IMR-90 (cell line): ENCODE measurements at regions not wholly inside any gene's neighbourhood (a gene's known extent, or its start where the extent isn't known, plus 50 kb on each side); places are given as distances from the start of the nearest gene placed in this dataset.

Source experiments
- ATAC-seq: fragments of 200-7000 bp; cut with Tn5 transposase; 2 replicates; pipeline ENCODE4 v1.9.1; 2020; ENCODE audit warnings: low read depth, mild to moderate bottlenecking, moderate library complexity
- BruUV-seq: library from RNA; stranded (reverse); fragments of 400-500 nt; replicated peaks from 2 replicates; lab custom pipeline; 2021; lab: Mats Ljungman, UMichigan
- CTCF ChIA-PET: fragments of 300-600 bp; formaldehyde crosslinking; extraction: SDS; loops from one replicate; lab custom pipeline; 2021; ENCODE audit warnings: antibody characterized with exemption; lab: Yijun Ruan, JAX
- POLR2A ChIA-PET: fragments of 300-600 bp; sonication (Branson Sonifier 250); formaldehyde crosslinking; loops from one replicate; lab custom pipeline; 2022; ENCODE audit warnings: antibody characterized with exemption; ENCODE audit not compliant: unreplicated experiment; lab: Charles Lee
- DNase-seq: peaks from one replicate; pipeline ENCODE4 v3.0.0; 2013
- H2AFZ ChIP-seq: replicated peaks from 2 replicates; pipeline ENCODE3; 2013; ENCODE audit warnings: low read length, mild to moderate bottlenecking; ENCODE audit not compliant: poor library complexity
- H2AK5ac ChIP-seq: 2 replicates; pipeline ENCODE4 v1.6.1; 2013; ENCODE audit warnings: low read depth, low read length, inconsistent platforms
- H2AK9ac ChIP-seq: replicated peaks from 2 replicates; pipeline ENCODE3; 2013; ENCODE audit warnings: mild to moderate bottlenecking, low read depth, low read length, moderate library complexity; ENCODE audit not compliant: poor library complexity
- H2BK120ac ChIP-seq: 2 replicates; pipeline ENCODE4 v1.6.1; 2013; ENCODE audit warnings: low read depth, low read length, inconsistent platforms
- H2BK15ac ChIP-seq: 3 replicates; pipeline ENCODE4 v1.6.1; 2013; ENCODE audit warnings: low read depth, low read length, inconsistent platforms
- H2BK20ac ChIP-seq: 2 replicates; pipeline ENCODE4 v1.6.1; 2013; ENCODE audit warnings: low read depth, mild to moderate bottlenecking, inconsistent platforms, low read length, moderate library complexity
- H2BK5ac ChIP-seq: 2 replicates; pipeline ENCODE4 v1.6.1; 2013; ENCODE audit warnings: mild to moderate bottlenecking, low read depth, low read length, inconsistent platforms; ENCODE audit not compliant: poor library complexity, severe bottlenecking
- H3K14ac ChIP-seq: replicated peaks from 2 replicates; pipeline ENCODE4 v1.6.1; 2013; ENCODE audit warnings: low read depth, low read length, inconsistent platforms
- H3K18ac ChIP-seq: 2 replicates; pipeline ENCODE4 v1.6.1; 2013; ENCODE audit warnings: low read depth, low read length, control low read depth
- H3K23ac ChIP-seq: 2 replicates; pipeline ENCODE4 v1.6.1; 2013; ENCODE audit warnings: low read depth, low read length, inconsistent platforms
- H3K27ac ChIP-seq: 2 replicates; pipeline ENCODE4 v1.5.1; 2013; ENCODE audit warnings: mild to moderate bottlenecking, control low read depth, low read length; ENCODE audit not compliant: insufficient read depth
- H3K27me3 ChIP-seq: 2 replicates; pipeline ENCODE4 v1.6.1; 2013; ENCODE audit warnings: low read length; ENCODE audit not compliant: control insufficient read depth, insufficient read depth
- H3K36me3 ChIP-seq: 2 replicates; pipeline ENCODE4 v1.6.1; 2013; ENCODE audit warnings: low read length, mixed read lengths; ENCODE audit not compliant: control insufficient read depth, insufficient read depth
- H3K4ac ChIP-seq: 2 replicates; pipeline ENCODE4 v1.6.1; 2013; ENCODE audit warnings: low read depth, low read length, inconsistent platforms
- H3K4me1 ChIP-seq: 2 replicates; pipeline ENCODE4 v1.6.1; 2013; ENCODE audit warnings: low read length, mixed read lengths; ENCODE audit not compliant: control insufficient read depth, insufficient read depth
- H3K4me2 ChIP-seq: 2 replicates; pipeline ENCODE4 v1.6.1; 2013; ENCODE audit warnings: low read depth, mild to moderate bottlenecking, control low read depth, low read length, moderate library complexity
- H3K4me3 ChIP-seq: 2 replicates; pipeline ENCODE4 v1.5.1; 2013; ENCODE audit warnings: low read depth, mild to moderate bottlenecking, control low read depth, low read length, moderate library complexity; ENCODE audit not compliant: insufficient read depth
- H3K56ac ChIP-seq: 2 replicates; pipeline ENCODE4 v1.6.1; 2013; ENCODE audit warnings: low read length, inconsistent platforms; ENCODE audit not compliant: insufficient read depth; ENCODE audit errors: extremely low read depth
- H3K79me1 ChIP-seq, 2 experiments: 2 replicates each; pipeline ENCODE4 v1.6.1; 2013; ENCODE audit warnings: low read length in 2 of 2, inconsistent platforms in 1 of 2, low read depth in 1 of 2
- H3K9ac ChIP-seq: 2 replicates; pipeline ENCODE4 v1.6.1; 2013; ENCODE audit warnings: low read depth, low read length, control low read depth
- H3K9me1 ChIP-seq: 2 replicates; pipeline ENCODE4 v1.6.1; 2013; ENCODE audit warnings: low read length, inconsistent platforms; ENCODE audit not compliant: insufficient read depth
- H3K9me3 ChIP-seq: 2 replicates; pipeline ENCODE4 v1.6.1; 2013; ENCODE audit warnings: low read length; ENCODE audit not compliant: control insufficient read depth, insufficient read depth
- H4K20me1 ChIP-seq: 2 replicates; pipeline ENCODE4 v1.6.1; 2013; ENCODE audit warnings: low read length, inconsistent platforms; ENCODE audit not compliant: insufficient read depth
- H4K5ac ChIP-seq: 2 replicates; pipeline ENCODE4 v1.6.1; 2013; ENCODE audit warnings: mild to moderate bottlenecking, low read depth, low read length, control low read depth
- H4K8ac ChIP-seq, 2 experiments: 2 replicates each; pipeline ENCODE4 v1.6.1; 2013; ENCODE audit warnings: low read depth in 2 of 2, low read length in 2 of 2, control low read depth in 1 of 2, inconsistent platforms in 1 of 2
- H4K91ac ChIP-seq: 2 replicates; pipeline ENCODE4 v1.6.1; 2013; ENCODE audit warnings: low read depth, low read length, inconsistent platforms; ENCODE audit not compliant: insufficient read depth
- CHD1 ChIP-seq: IDR thresholded peaks from 2 replicates; pipeline ENCODE4 v1.6.1; 2012; ENCODE audit warnings: low read depth, low read length, improper control_type of control experiment
- POLR2A ChIP-seq: IDR thresholded peaks from 2 replicates; pipeline ENCODE4 v1.6.1; 2012; ENCODE audit warnings: mild to moderate bottlenecking, low read depth, low read length
- RCOR1 ChIP-seq: IDR thresholded peaks from 2 replicates; pipeline ENCODE4 v1.6.1; 2012; ENCODE audit warnings: mild to moderate bottlenecking, low read length, improper control_type of control experiment; ENCODE audit not compliant: insufficient replicate concordance
- WGBS, 2 experiments: methylation state at CpG; one replicate each; pipeline versions ENCODE4 v1.1.5 to v1.1.7; 2013; ENCODE audit warnings: missing lambda C conversion rate in 2 of 2; ENCODE audit not compliant: insufficient read length in 1 of 2; ENCODE audit errors: extremely low coverage in 2 of 2; 5-methylcytosine and 5-hydroxymethylcytosine counted together
- dilution Hi-C: fragments of 300-500 bp; cut with HindIII; formaldehyde crosslinking; loops from one replicate; pipeline ENCODE4 v1.14.3; 2018; ENCODE audit warnings: low sequenced_read_pairs; ENCODE audit not compliant: unreplicated experiment
- in situ Hi-C: fragments of 300-500 bp; cut with MboI; formaldehyde crosslinking; loops from 3 replicates; pipeline ENCODE4 v1.14.3; 2019; ENCODE audit warnings: low sequenced_read_pairs, inconsistent platforms, mixed read lengths
- intact Hi-C: fragments of 100-400 bp; cut with micrococcal nuclease; formaldehyde crosslinking; loops from 2 replicates; pipeline ENCODE4 v1.10.0; 2022

GRCh38 chr2:4690913-4691312, 987.5 kb downstream of the DCDC2C start:
- Histone ChIP-seq H2AK5ac (no peak overlapping the region), H2BK20ac (no peak overlapping the region), H4K8ac (no peak overlapping the region), H4K20me1 (no peaks in the 10 kb centered on the region), H3K27me3 (no peaks in the 10 kb centered on the region), H3K4ac (no peak overlapping the region), H3K79me1 (no peaks in the 10 kb centered on the region), H3K18ac (no peak overlapping the region), H4K5ac (no peak overlapping the region), H2BK120ac (no peak overlapping the region), H3K9me1 (no peaks in the 10 kb centered on the region), H3K56ac (no peak overlapping the region), H4K91ac (no peak overlapping the region), H3K14ac (no peak overlapping the region), H3K36me3 (no peaks in the 10 kb centered on the region), H3K9ac (no peak overlapping the region), H3K4me1 (no peaks in the 10 kb centered on the region), H2BK5ac (no peak overlapping the region), H3K4me3 (no peak overlapping the region), H2BK15ac (no peak overlapping the region), H2AK9ac (no peak overlapping the region), H3K23ac (no peak overlapping the region), H2AFZ (no peak overlapping the region), H3K4me2 (no peak overlapping the region), H3K27ac (no peak overlapping the region), H3K9me3 (peaks cover 14% of the 10 kb centered on the region)
- DNase-seq (no peak), ATAC-seq (no peak)
- dilution Hi-C loops: no loop called here
- POLR2A ChIA-PET: no interaction called here
- TF ChIP-seq CHD1 (no peak), RCOR1 (no peak), POLR2A (no peak)
- no TSS peak for BruUV-seq
- in situ Hi-C loops: no loop called here
- CTCF ChIA-PET: no interaction called here
- no CpG with 5 or more reads among the region's 2 CpGs for WGBS, 2 experiments
- intact Hi-C loops: no loop called here
